Mononuclear cell (primary cell): ENCODE measurements at regions not wholly inside any gene's neighbourhood (a gene's known extent, or its start where the extent isn't known, plus 50 kb on each side); places are given as distances from the start of the nearest gene placed in this dataset.

Source experiments
- H3K27me3 ChIP-seq: 2 replicates; pipeline ENCODE4 v1.6.0; 2011; ENCODE audit warnings: low read length, control low read depth; ENCODE audit not compliant: insufficient read depth
- H3K4me1 ChIP-seq: 2 replicates; pipeline ENCODE4 v1.5.1; 2011; ENCODE audit warnings: mild to moderate bottlenecking, low read length, control low read depth; ENCODE audit not compliant: insufficient read depth
- H3K4me3 ChIP-seq: 2 replicates; pipeline ENCODE4 v1.5.1; 2011; ENCODE audit warnings: mild to moderate bottlenecking, low read length, moderate library complexity
- H3K9me3 ChIP-seq: 2 replicates; pipeline ENCODE4 v1.5.1; 2011; ENCODE audit warnings: low read depth, mild to moderate bottlenecking, control low read depth, low read length

DNA sequence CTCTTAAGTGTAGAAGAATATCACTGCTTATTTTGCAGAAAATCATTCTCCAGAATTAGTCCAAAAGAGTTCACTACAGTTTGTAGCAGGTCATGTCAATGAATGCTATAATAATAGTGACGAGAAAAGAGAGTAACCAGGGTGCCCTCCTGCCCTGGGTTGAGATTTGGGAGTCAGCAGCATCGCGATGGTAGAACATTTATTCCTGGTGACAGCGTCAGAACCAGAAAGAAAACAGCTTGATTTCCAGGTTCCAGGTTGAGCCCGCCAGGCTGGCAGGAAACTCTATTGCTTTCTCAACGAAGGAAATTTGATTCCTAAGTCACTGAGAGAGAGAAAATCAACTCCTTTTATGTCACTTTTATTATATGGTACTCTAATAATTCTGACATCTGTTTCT is 550.3 kb downstream of the QKI start:
- H3K4me1 ChIP-seq = no peaks in the 10 kb centered on the region
- no peaks in the 10 kb centered on the region for H3K27me3 ChIP-seq
- H3K9me3 ChIP-seq = no peaks in the 10 kb centered on the region
- no peak overlapping the region for H3K4me3 ChIP-seq

DNA sequence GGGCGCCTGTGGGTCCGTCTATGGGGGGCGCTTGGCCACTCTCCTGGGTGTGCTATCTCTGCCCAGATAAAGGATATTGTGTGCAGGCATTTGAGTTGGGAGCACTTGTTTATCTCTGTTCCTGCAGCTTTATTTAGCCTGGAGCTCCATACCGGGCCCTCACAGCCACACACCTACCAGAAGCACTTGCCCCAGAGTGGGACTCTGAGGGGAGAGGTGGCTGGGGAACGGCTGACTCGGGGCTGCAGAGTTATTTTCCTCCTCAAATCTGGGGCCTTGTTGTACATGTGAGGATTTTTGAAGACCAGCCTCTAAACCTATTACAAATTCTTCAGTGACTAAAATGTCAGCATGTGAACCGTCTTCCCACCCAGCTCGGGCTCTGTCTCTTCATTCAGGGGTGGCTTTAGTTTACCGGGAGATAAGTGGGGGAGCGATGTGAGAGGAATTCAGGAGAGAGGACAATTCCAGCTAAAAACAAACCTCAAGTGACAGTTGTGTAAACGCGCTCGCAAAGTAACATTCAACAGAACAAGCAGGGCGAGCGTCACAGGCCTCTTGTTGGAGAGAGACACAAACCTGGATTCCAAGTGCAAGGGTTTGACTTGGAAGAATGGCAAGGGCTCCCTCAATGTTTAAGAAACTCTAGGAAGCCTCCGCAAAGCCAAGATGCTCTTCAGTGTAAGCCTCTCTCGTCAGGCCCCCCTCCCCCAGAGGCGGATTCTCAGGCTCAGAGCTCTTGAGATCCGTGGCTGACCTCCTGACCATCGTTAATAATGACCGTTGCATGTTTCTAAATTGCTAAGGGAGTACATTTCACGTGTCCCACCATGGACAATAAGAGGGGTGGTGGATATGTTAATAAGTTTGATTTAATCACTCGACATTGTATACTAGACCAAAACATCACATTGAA is 548.9 kb downstream of the QKI start:
- Histone ChIP-seq H3K4me3 (no peak overlapping the region), H3K27me3 (no peaks in the 10 kb centered on the region), H3K4me1 (no peaks in the 10 kb centered on the region), H3K9me3 (no peaks in the 10 kb centered on the region)

DNA sequence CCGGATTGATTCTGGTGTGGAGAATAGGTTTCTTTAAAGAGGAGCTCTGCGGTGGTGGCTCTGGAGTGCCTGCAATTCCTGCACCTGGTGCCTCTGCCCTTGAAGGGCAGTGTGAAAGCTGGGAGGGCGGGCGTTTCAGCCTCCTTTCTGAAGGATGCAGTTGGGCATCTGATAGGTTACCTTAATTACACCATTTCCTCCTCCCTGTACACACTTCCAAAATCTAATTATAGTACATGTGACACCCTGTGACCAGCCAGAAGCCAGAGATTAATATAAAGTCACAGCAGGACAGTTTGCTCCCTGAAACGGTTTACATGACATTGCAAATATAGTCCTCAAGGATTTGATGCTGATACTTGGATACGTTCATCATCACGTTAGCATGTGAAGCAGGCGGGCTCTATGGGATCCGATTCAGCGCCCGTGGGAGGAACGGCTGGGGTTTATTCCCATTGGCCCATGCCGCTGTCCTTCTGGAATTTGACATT is 548.2 kb downstream of the QKI start:
- no peaks in the 10 kb centered on the region for H3K9me3 ChIP-seq

DNA sequence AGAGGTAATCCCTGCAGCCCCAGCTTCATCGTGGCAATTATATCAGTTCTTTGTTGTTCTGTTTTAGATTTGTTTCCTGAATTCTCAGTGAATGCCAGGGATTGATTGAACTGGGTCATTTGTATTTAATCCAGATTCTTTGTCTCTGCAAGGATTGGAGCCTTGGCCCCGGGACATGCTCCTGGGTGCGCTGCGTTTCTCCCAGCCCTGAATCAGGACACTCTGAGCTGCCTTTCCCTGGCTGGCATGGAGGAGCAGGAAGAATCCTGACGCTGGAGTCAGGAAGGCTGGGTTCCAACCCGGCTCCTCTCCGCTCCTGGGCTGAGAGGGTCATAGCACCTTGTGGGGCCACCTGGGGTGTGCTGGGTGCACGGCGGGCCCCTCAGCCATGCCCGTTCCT is 545.6 kb downstream of the QKI start:
- Histone ChIP-seq H3K9me3 (no peaks in the 10 kb centered on the region), H3K4me1 (no peaks in the 10 kb centered on the region), H3K27me3 (peaks cover 4% of the 10 kb centered on the region), H3K4me3 (no peak overlapping the region)

More for the DNA sequence above, 548.2 kb downstream of the QKI start:
- Histone ChIP-seq H3K4me1 (no peaks in the 10 kb centered on the region), H3K27me3 (no peaks in the 10 kb centered on the region), H3K4me3 (no peak overlapping the region)

DNA sequence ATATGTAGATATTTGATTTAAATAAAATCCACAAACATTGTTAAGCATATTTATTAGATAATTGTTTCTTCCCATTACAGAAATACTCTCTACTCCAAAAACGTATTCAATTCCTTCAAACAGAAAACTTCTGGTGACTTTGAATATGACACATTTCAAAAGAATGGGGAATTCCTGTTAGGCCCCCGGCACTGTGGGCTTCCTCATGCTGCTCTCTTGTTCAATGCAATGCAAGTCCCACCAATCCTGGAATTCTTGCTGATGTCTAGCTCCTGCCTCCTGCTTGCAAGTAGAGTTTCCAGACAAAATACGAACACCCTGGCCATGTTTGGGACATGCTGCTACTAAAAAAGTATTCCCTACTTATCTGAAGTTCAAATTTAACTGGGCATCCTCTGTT is 544.1 kb downstream of the QKI start:
- Histone ChIP-seq H3K27me3 (peaks cover 19% of the 10 kb centered on the region), H3K4me1 (no peaks in the 10 kb centered on the region), H3K4me3 (no peak overlapping the region), H3K9me3 (no peaks in the 10 kb centered on the region)

DNA sequence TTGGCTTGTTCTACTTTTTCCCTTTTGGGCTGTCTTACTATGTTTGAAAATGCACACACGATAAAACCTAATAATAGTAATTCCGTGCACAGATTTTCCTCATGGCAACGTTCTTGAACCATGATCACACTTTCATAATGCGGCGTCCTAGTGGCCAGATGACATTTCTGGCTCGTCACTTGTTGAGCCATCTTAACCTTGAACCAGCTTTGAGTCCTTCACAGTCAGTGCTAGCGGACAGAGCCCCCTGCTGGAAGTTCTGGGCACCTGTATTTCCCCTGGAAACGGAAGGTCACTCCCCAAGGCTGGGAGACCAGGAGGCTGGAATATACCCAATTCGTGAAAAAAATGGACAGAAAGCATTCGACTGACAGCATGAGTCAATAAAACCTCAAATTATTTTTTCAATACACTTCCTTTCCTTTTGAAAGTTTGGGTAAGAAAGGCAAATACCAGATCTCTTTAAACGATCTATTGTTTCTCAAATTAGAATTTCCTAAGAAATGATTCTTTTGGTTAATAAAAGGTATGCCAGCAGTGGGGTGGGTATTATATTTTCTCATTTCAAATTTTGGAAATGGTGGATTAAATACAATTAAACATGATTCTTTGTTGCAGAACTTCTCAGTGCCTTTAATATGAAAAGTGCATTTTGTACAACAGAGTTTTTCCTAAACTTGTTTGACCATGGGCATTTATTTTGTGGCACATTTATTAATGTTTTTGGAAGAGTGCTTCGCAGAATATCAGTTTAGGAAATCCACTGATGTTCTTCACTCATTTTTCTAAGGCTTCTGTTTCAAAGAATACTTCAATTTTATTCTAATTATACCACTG is 542.3 kb downstream of the QKI start:
- Histone ChIP-seq H3K4me1 (no peaks in the 10 kb centered on the region), H3K27me3 (peaks cover 24% of the 10 kb centered on the region), H3K9me3 (no peaks in the 10 kb centered on the region), H3K4me3 (no peak overlapping the region)

DNA sequence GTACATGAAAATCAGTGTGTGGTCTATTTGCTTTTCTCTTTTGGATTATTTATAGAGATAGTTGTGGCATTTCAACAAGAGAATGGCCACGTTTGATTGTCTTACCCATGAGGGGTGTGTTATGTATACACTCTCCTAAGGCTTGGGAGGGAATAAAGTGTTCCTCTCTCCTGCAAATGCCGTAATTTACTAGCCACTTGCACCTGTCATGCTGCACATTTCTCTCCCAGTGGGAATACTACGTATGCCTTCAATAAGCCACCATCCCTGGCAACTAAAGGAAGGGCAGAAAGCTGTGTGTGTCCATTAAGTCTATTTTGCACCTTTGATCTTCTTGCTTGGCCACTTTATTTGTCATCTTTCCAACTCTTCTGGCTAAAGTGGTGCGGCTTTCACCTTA is 541.2 kb downstream of the QKI start:
- H3K4me3 ChIP-seq = no peak overlapping the region
- H3K9me3 ChIP-seq = no peaks in the 10 kb centered on the region
- peaks cover 24% of the 10 kb centered on the region for H3K27me3 ChIP-seq
- H3K4me1 ChIP-seq = no peaks in the 10 kb centered on the region

DNA sequence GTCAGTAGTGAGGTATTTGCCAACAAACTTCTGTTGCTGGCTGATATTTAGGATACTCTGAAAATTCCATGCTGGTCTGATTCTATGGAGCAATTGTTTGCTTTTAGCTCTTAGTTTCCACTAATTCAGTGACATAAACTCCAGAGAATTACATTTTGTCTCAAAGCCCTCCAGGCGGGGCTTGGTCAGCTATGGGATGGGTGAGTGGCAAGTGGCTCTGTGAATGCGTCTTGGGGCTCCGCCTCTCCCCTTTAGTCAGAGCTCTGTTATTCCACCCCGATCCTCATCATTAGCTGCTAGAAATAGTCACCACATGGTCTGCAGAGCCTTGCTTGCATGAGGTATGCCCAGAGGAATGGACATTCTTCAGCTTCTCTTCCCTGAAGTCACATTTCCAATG is 540.6 kb downstream of the QKI start:
- Histone ChIP-seq H3K4me3 (no peak overlapping the region), H3K4me1 (no peaks in the 10 kb centered on the region), H3K27me3 (peaks cover 24% of the 10 kb centered on the region), H3K9me3 (no peaks in the 10 kb centered on the region)

DNA sequence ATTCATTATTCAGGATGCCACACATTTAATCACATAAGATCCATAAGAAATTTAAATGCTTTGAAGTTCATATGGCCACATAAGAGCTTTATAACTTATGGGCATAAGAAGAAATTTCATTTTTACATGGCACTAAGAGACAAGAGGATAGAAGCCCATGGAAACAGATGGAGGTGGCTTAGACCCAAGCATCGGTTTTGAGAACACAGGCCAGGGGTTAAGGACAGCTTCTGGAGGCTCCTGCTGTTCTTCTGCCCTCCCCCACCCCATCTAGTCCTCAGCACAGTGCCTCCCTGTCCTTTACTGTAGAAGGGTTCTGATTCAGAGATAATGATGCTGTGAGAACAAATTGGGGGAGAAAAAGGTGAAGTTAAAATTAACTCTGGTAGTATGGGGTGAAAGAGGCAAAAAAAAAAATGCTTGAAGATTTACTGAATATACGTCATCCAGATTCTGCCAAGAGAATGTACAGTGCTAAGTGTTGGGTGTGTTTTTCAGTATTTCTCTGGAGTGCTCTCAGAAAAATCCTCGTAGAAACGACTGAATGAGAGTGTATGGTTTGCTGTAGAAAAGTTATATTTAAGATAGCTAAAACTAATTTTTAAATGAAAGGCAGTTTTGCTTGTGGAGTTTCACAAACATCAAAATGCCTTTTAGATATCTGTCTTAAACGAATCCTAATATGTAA is 539.7 kb downstream of the QKI start:
- no peaks in the 10 kb centered on the region for H3K4me1 ChIP-seq
- no peaks in the 10 kb centered on the region for H3K9me3 ChIP-seq
- peaks cover 24% of the 10 kb centered on the region for H3K27me3 ChIP-seq
- H3K4me3 ChIP-seq = no peak overlapping the region

DNA sequence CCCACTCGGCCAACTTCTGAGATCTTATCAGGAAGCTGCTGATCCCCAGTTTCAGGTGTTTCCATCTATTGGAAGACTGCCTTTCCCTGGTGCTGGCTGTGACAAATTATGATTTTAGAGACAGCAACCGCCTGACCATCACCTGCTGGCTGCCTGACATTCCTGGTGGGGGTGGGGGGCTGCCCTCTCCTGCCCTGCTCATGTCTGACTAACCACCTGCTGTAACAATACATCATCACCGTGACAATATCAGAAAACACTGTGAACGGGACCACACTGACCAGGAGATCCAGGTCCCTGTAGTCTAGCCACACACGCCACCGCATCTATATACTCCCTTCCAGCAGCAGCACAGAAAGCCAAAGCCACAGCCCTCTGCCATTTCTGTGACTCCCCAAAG is 537.5 kb downstream of the QKI start:
- H3K9me3 ChIP-seq = no peaks in the 10 kb centered on the region
- H3K4me3 ChIP-seq = no peak overlapping the region
- no peaks in the 10 kb centered on the region for H3K4me1 ChIP-seq
- peaks cover 24% of the 10 kb centered on the region for H3K27me3 ChIP-seq

DNA sequence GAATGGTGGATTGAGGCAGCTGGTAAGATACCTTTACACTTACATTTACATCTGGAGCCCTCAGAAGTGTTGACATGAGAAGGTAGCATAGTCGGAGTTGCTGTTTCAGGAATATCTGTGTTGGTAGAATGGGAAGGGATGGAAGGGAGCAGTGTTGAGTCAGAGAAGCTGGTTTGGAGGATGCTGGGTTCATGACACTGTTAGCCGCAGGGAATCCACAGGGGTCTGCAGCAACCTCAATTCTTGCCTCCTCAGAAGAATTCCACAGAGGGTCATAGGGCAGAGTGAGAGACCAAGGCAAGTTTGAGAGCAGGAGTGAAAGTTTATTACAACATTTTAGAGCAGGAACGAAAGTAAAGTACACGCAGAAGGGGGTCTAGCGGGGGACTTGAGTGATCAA is 536.8 kb downstream of the QKI start:
- Histone ChIP-seq H3K4me1 (no peaks in the 10 kb centered on the region), H3K27me3 (peaks cover 24% of the 10 kb centered on the region), H3K9me3 (no peaks in the 10 kb centered on the region), H3K4me3 (no peak overlapping the region)

DNA sequence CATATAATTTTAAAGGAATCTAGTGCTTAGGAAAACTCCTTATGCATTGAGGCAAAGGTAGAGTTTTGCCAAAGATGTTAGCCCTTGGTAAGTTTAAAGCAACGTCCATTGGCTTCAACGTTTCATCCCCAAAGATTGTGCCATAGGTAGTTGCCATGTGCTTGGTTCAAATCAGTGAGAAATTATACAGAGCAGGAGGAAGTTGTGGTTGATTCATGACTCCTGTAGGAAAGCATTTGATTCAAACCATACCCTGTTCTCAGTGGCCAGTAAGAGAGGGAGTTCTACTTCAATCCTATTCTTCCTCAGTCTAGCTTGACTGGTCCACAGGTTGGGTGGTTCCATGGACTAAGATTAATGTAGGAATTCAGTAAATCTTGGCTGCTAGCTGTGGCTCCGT is 535.6 kb downstream of the QKI start:
- H3K9me3 ChIP-seq = no peaks in the 10 kb centered on the region
- H3K27me3 ChIP-seq = peaks cover 21% of the 10 kb centered on the region
- H3K4me1 ChIP-seq = no peaks in the 10 kb centered on the region
- H3K4me3 ChIP-seq = no peak overlapping the region

DNA sequence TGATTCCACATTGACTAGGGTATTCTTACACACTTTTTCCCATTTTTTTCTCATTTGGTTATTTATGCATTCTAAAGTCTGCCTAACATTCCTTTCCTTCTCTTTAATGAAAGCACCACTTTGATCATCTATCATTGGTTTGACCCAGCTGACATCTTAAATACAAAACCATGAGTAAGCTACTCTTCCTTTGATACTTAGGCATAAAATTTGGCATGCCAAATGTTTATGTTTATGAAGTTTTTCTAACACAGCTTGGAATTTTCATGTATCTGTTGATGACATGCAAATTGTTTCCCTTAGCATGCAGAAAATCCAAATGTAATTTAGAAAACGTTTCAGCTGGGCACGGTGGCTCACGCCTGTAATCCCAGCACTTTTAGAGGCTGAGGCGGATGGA is 534.9 kb downstream of the QKI start:
- Histone ChIP-seq H3K27me3 (peaks cover 14% of the 10 kb centered on the region), H3K4me3 (no peak overlapping the region), H3K4me1 (no peaks in the 10 kb centered on the region), H3K9me3 (no peaks in the 10 kb centered on the region)

DNA sequence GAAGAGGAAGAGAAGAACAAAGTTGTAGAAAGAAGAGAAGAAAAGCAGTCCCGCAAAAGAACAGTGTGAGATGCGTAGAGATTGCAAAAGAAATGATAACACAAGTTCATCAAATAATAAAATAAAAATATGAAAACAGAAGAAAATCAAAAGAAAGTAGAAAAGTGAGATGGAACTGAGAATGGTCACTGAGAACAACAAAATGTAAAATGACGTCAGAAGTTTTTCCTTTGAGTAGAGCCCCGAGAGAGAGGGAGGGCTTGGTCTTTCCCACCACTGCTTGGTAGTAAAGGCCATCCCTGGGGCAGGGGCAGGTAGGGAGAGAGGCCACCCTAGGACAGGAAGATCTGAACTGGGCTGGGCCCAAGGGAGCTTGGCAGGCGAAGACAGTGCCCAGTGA is 533.7 kb downstream of the QKI start:
- H3K4me3 ChIP-seq = no peak overlapping the region
- H3K4me1 ChIP-seq = no peaks in the 10 kb centered on the region
- no peaks in the 10 kb centered on the region for H3K9me3 ChIP-seq
- peaks cover 10% of the 10 kb centered on the region for H3K27me3 ChIP-seq

DNA sequence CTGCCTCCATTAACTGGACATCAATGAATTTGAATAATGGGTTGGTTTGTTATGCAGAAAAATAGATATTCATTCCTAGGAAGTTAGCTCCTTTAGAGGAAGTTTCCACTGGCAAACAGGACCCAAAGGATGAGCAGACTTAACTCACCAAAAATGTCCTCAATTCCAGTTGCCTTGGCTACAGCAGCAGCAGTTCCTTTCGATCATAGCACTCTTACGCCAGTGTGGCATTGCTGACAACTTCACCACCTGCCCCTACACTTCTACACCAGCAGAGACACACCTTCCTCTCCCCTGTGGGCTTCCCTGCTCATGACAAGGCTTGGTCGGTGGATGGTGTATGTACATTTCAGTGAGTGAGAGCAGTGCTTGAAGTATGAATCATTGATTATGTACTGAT is 532.8 kb downstream of the QKI start:
- H3K4me3 ChIP-seq = no peak overlapping the region
- H3K27me3 ChIP-seq = peaks cover 8% of the 10 kb centered on the region
- H3K4me1 ChIP-seq = no peaks in the 10 kb centered on the region
- H3K9me3 ChIP-seq = no peaks in the 10 kb centered on the region
